ENCODE measurements at regions not wholly inside any gene's neighbourhood (a gene's known extent, or its start where the extent isn't known, plus 50 kb on each side); places are given as distances from the start of the nearest gene placed in this dataset.

GRCh38 chr16:6193718-6194117 is 1096.1 kb upstream of the EEF2KMT start:
- TF ChIP-seq, protein P1, sequence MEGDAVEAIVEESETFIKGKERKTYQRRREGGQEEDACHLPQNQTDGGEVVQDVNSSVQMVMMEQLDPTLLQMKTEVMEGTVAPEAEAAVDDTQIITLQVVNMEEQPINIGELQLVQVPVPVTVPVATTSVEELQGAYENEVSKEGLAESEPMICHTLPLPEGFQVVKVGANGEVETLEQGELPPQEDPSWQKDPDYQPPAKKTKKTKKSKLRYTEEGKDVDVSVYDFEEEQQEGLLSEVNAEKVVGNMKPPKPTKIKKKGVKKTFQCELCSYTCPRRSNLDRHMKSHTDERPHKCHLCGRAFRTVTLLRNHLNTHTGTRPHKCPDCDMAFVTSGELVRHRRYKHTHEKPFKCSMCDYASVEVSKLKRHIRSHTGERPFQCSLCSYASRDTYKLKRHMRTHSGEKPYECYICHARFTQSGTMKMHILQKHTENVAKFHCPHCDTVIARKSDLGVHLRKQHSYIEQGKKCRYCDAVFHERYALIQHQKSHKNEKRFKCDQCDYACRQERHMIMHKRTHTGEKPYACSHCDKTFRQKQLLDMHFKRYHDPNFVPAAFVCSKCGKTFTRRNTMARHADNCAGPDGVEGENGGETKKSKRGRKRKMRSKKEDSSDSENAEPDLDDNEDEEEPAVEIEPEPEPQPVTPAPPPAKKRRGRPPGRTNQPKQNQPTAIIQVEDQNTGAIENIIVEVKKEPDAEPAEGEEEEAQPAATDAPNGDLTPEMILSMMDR (IDR thresholded peaks at IDR 0.05), result no peak
- TF ChIP-seq POLR2A (IDR thresholded peaks at IDR 0.05), result no peak
